ENCODE measurements at regions not wholly inside any gene's neighbourhood (a gene's known extent, or its start where the extent isn't known, plus 50 kb on each side); places are given as distances from the start of the nearest gene placed in this dataset.

DNA sequence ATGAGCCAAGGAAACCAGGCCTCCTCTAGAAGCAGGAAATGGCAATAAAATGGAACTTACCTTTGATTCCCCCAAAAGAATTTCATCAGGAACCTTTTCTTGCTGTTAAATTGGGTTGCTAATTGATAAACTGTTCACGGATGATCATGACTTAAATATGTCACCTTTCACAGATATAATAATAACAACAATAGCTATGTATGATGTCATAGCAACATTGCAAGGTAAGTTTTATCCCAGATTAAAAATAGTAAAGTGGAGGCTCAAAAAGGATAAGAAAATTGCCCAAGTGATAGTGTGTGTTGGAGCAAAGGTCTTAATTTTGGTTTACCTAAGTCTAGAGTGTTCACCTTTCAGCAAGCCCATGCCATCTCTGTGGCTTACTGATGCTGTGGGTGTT, 357.6 kb upstream of the CELF2 start:
- 92 to 100% (median 98%) methylated on average over 1 of the region's 1 CpG for WGBS, 3 donors
- H3K27ac ChIP-seq (ENCODE audit: low read depth, low read length) = no peak overlapping the region

DNA sequence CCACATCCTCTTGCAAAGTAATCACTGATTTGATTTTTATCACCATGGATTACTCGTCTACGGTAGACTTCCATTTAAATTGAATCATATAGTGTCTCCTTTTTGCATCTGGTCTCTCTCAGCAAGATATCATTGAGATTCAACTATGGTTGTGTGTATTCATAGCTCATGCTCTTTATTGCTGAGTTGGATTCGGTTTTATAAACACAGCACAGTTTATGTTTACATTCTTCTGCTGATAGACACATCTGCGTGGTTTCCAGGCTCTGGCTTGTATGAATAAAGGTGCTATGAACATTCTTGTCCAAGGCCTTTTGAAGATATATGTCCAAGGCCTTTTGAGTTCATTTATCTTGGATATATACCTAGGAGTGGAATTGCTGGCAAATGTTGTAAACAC, 356.5 kb upstream of the CELF2 start:
- no peak overlapping the region for H3K27ac ChIP-seq (ENCODE audit: low read depth, low read length)
- WGBS, 3 donors = 37 to 82% (median 67%) methylated on average over 4 of the region's 4 CpGs

DNA sequence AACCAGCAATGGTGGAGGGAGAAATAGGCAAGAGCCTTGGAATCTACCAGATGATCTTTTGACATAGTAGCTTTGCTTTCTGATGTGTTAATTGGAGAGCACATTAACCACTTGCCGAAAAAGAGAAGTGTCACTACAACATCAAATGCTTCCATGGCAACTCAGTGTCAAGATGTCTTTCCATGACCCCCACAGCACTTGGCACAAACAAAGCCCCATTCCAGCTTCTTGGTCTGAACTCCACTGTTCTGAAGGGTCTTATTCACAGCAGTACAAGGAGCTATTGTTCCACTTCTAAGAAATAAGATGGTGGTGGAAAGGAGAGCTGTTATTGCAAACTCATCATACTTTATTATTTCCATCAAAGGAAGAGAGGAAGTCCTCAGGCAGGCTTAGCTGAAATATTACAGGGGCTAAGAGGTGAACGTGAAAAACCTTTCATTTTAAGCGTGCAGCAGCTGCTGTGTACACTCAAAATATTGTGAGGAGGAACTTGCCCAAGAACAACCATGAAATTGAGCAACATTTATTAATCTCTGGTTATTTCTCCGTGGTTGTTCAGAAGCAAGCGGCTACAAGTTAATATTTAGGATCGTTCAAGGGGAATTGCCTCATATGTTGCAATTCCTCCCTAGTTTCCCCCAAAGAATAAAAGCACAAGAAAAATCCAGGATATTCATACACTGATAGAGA, 354.8 kb upstream of the CELF2 start:
- H3K27ac ChIP-seq (ENCODE audit: low read depth, low read length) = no peak overlapping the region
- WGBS, 3 donors = 30 to 50% (median 31%) methylated on average over 6 of the region's 6 CpGs

DNA sequence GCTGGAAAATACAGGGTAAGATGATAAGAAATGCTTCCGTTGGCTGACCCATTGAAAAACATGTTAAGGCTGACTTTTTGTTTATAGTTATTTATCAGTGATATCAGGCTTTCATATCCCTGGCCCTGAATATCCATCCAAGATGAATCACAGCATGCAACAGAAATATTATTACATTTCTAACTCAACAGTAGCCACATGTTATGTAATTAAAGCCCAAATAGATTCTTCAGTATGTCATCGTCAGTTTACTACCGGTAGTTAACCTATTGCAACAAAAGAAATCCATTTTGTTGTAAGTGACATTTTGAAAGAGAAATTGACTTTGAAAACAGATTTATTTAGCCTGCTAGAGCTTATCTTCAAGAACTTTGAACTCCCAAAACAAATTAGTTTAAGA, 354.1 kb upstream of the CELF2 start:
- 28 to 42% (median 37%) methylated on average over 3 of the region's 3 CpGs for WGBS, 3 donors
- H3K27ac ChIP-seq (ENCODE audit: low read depth, low read length) = no peak overlapping the region

DNA sequence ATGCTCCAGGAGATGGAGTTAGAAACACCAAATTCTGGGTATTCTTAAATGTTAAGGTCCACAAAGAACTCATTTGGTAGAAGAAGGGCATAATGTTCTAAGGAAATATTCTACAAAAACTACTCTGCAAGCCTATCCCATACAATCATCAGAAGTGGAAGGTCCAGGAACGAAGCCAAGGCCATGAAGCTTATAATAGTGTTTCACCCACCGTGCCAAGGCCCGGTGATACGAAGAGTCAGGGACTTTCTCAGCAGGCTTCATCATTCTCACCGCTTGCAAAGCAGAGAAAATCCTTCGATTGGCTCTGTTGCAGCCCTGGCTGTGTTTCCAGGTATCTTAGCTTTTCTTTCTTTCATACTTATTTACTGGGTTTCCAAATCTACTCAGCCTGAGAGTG, 351.9 kb upstream of the CELF2 start:
- no peak overlapping the region for H3K27ac ChIP-seq (ENCODE audit: low read depth, low read length)
- whole genome bisulfite sequencing, 3 donors = 45 to 91% (median 86%) methylated on average over 6 of the region's 6 CpGs

DNA sequence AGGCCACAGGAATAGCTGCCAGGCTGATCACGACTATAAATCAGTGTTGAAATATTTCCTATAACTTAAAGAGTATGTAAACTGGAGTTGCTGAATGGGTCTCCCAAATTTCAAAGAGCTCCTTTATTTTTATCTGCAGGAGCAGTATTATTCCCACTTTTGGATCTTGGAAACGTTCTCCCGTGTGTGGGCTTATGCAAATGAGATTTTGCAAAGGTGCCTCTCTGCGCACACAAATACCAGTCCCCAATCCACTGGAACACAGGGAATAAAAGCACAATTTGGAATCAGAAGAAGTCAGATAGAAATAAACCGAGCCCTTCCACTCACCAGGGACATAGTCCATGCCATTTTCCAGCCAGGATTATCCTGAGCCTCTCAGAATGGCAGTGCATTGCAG, 350.2 kb upstream of the CELF2 start:
- 51 to 86% (median 85%) methylated on average over 5 of the region's 5 CpGs for WGBS, 3 donors
- no peak overlapping the region for H3K27ac ChIP-seq (ENCODE audit: low read depth, low read length)

DNA sequence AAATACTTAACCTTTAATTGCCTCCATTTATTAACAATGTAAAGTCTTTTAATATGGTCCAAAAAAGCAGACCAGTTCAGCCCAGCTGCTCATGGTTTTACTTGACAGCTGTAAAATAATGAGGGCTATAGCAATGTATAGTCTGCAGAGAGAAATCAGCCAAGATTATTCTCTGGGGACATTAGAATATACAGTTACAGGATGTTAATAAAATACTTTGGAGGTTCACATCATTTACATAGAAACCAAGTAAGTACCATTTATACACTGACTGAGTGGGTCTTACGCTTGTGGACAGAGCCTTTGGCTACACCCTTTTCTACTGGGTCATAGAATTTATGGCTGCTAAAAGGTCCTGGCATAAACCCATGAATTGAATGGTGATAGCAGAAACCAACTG, 340.7 kb upstream of the CELF2 start:
- no peak overlapping the region for H3K27ac ChIP-seq (ENCODE audit: low read depth, low read length)
- WGBS, 3 donors = 94 to 100% (median 97%) methylated on average over 1 of the region's 1 CpG

DNA sequence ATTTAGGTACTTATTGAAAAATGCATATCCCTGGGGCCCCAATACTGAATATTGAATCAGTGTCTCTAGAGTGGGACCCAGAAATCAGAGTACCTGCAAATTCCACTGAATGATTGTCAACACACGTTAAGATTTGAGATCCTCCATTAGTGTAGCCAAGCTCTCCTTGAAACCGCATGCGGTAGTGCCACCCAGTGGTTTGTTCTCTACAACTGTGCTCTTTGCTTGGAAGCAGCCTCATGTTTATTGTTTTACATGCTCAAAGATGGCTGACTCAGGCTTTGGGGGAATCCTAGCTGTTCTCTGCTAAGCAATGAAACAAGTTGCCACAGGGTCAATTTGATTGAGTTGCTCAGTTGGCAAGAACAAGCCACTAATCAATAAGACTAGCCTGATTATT, 340.2 kb upstream of the CELF2 start:
- WGBS, 3 donors = 51 to 55% (median 53%) methylated on average over 3 of the region's 3 CpGs
- H3K27ac ChIP-seq (ENCODE audit: low read depth, low read length) = no peak overlapping the region

DNA sequence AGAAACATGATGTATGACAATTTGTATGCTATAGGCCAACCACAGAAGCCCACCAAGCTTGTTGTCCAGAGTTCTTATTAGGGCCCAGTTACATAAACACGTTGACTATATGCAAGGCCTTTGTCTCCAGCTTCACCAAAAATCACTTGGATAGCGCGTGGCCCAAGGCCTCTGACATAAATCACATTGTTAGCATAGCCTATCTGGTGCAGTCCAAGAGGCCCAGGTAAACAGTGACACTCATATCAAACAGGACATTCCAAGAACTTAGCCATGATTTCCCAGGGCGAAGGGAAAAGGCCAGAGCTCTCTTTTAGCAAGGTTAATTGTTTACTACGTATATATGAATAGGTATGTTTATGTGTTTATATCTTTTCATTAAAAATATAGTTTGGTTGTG, 337.2 kb upstream of the CELF2 start:
- 20 to 89% (median 89%) methylated on average over 5 of the region's 5 CpGs for WGBS, 3 donors
- H3K27ac ChIP-seq (ENCODE audit: low read depth, low read length) = no peak overlapping the region

DNA sequence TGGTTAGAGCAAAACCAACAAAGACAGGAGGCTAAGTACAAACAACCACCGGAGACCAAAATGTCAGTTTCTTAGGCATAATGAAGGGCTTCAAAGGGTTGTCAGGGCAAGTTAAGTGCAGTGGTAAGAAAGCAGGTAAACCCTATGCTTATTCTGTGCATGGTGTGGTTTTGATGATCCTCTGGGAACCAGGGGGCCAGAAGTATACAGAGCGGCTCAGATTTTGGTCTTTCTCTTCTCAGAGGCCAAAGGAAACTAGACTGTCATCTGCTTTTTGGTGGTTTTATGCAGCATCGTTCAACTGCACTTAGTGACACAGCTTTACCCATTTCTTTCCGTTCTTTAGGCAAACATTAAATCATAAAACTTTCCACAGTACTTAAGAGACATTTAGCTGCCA, 332.7 kb upstream of the CELF2 start:
- no peak overlapping the region for H3K27ac ChIP-seq (ENCODE audit: low read depth, low read length)
- WGBS, 3 donors = 77 to 87% (median 78%) methylated on average over 4 of the region's 4 CpGs

DNA sequence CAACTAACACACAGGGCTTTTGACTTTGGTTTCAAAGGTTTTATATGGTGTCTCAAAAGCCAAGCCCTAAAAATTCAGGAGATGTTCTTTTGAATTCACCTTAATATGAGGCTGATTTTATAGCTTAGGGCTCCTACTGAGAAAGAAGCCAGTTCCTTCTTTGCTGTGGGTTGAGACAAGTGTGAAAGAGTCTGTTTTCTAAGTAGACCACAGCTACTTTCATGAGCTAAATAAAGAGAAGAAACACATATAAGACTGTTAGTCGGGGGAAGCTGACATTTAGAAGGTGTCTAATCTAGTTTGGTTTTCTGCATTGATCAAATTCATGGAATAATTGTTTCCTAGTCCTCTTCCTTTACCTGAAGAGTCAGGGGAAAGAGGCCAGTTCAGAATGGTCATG, 332.1 kb upstream of the CELF2 start:
- 81 to 85% (median 82%) methylated on average over 1 of the region's 1 CpG for WGBS, 3 donors
- no peak overlapping the region for H3K27ac ChIP-seq (ENCODE audit: low read depth, low read length)

DNA sequence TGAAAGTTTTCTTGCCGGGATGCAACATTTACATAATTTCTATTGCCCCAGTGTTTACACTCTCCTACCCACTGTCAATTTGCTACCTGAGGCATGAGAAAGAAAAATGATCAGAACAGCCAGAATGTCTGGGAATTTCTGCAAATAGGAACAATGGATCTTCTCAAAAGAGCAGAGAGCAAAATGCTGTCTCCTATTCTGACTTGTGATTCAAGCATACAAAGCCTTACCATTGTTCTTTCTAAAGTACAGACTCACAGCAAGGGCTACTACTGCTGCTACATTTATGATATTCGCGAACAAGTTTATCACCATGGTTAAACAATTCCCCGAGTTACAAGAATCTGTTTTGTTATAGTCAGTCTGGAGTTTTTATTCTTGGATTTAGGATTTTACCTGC, 329.9 kb upstream of the CELF2 start:
- WGBS, 3 donors = 38 to 86% (median 81%) methylated on average over 4 of the region's 4 CpGs
- H3K27ac ChIP-seq (ENCODE audit: low read depth, low read length) = no peak overlapping the region

DNA sequence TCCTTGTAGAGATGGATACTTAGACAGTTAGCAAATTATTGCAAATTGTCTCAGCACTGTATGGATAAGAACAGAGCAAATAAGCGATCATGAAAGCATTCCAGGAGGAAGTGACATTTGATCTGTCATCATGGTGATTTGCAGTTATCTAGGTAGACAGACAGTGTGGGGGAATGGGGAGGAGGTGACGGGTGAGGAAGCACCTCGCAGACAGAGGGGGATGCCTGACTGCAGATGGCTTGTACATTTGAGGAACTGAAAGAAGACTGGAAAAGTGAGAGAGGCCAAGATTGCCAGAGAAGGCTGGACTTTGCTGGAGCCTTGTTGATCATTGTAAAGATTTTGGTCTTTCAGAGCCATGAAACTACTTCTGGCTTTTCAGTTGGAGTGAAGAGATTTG, 318.2 kb upstream of the CELF2 start:
- H3K27ac ChIP-seq (ENCODE audit: low read depth, low read length) = no peak overlapping the region
- 18 to 31% (median 27%) methylated on average over 3 of the region's 3 CpGs for WGBS, 3 donors

DNA sequence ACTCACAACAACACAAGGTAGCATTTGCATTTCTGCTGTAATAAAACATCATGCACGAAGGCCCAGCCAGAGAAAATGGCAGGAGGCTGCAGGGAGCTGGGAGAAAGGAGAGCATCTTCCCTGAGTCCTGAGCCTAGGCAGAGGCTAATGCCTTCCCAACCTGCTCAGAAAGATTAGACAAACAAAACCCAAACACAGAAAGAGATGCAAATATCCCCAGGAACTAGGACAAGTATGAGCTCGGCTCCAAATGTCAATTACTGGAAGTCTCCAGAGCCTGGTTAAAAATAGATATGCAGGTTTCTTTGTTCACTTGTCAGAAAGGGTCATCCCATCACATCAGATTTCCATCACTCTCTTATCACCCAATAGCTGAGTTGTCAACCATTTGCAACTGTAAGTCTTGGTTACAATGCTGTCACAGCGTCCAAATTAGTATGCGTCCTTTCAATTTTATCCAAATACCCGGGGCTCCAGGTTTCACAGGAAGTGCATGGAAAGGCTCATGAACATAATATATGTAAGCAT, 316.5 kb upstream of the CELF2 start:
- WGBS, 3 donors = 71 to 91% (median 87%) methylated on average over 5 of the region's 5 CpGs
- no peak overlapping the region for H3K27ac ChIP-seq (ENCODE audit: low read depth, low read length)

DNA sequence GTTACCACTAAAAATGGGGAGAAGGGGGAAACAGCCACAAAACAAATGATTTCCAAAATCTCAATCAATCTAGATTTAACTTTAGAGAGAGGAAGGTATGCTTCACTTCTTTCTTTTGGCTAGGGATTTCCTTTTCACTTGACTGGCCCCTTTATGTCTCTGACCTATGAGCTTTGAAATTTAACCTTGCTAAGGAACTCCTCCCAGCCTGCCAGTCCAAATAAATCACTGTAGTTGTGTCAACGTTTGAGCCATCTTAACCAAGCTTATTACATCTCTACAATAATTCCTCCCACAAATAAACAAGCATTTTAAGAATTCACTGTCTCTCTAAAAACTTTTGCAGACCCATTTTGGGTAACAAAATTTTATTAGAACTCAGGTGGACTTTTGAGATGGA, 315.5 kb upstream of the CELF2 start:
- WGBS, 3 donors = 10 to 33% (median 25%) methylated on average over 1 of the region's 1 CpG
- no peak overlapping the region for H3K27ac ChIP-seq (ENCODE audit: low read depth, low read length)

DNA sequence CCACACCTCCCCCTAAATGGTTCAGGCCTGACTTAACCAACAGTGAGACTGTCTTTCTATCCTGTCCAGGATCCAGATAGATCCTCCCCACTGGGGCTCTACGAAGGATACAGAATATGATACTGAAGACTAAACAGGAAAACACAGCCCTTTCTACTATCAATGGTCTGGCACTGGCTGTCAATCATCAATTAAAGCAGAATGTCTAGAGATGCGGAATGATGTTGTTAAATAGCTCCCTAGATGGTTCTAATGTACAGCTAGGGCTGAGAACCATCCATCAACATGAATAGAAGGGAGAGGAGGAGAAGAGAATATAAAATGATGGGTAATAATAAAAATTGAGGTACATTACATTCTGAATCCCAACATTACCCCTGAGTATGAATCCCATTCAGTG, 314.3 kb upstream of the CELF2 start:
- 74 to 93% (median 88%) methylated on average over 2 of the region's 2 CpGs for WGBS, 3 donors
- no peak overlapping the region for H3K27ac ChIP-seq (ENCODE audit: low read depth, low read length)

DNA sequence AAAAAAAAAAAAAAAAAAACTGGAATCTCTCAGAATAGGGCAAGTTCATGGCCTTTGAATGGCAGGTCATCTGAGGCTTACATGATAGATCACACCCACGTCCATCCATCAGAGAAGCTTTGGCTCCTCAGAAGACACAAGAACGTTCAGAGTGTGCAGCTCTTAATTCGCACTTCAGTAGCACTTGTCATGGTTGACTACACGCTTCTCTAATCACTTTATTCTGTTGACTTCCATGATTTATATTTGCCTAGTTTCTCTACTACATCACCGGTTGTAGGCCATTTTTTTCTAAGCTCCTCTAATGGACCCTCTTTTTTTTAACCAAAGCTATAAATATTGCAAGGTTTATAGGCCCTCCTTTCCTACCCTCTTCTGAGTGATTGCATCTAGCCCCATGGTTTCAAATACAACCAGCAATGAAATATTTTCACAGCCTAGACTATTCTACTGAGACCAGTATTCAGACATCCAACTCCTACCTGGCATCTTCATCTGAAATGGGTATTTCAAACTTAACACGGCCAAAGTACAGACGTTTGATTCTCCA, 305.4 kb upstream of the CELF2 start:
- WGBS, 3 donors = 75 to 87% (median 83%) methylated on average over 7 of the region's 7 CpGs
- no peak overlapping the region for H3K27ac ChIP-seq (ENCODE audit: low read depth, low read length)

DNA sequence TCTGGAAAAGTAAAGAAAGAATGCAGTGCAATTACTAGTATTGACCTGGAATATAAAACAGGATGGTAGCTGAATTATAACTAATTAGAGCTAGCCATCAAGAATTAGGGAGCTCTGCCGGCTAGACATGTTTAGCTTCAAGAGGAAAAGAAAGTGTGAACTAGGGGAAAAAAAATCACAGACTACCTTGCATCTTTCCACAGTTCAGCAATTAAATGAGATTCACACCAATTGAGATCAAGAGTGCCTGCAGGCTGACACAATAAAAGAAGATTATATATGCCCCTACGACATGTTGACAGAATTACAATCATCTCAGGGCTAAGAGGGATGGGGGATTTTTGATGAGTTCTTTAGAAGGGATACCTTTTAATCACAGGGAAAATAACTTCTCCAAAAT, 303.3 kb upstream of the CELF2 start:
- H3K27ac ChIP-seq (ENCODE audit: low read depth, low read length) = no peak overlapping the region
- 75 to 86% (median 80%) methylated on average over 2 of the region's 2 CpGs for WGBS, 3 donors

DNA sequence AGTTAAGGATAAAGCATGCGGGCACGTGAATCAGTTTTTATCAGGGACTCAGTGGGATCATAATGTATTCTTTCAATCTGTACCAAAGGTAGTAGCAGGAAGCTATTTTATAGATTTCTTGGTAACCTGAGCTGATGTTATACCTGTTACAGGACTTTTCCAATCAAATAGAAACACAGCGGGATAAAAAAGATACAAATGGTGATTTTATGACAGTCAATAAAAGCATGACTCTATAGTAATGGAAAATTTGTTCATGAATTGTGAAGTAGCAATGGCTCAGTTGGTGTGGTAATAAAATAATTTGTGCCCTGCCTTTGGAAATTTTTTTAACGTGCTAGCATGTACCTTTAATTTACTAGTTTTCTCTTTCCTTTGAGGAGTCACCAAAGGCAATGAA, 300.7 kb upstream of the CELF2 start:
- WGBS, 3 donors = 71 to 93% (median 92%) methylated on average over 4 of the region's 4 CpGs
- H3K27ac ChIP-seq (ENCODE audit: low read depth, low read length) = no peak overlapping the region

DNA sequence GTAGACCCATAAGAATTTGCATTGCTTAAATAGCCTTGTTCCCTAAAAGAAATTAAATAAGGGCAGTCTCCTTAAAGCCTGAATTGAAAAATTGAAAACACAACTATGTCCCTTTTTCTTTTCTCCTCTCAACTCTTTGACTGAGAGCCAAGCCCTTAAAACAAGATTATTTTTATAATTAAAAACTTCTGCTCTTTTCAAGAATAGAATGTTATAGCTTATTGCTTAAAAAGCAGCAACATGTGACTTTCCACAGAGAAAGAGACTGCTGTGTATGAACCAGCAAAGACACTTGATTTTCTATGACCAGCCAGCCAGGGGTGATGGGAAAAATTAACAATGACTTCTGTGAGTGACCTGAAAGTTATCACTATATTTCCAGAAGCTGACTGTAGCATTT, 295.2 kb upstream of the CELF2 start:
- no peak overlapping the region for H3K27ac ChIP-seq (ENCODE audit: low read depth, low read length)

Data from adipose tissue (tissue), 3 donors.